Natural killer cell (primary cell): ENCODE measurements at regions not wholly inside any gene's neighbourhood (a gene's known extent, or its start where the extent isn't known, plus 50 kb on each side); places are given as distances from the start of the nearest gene placed in this dataset.

Experiments
- ATAC-seq, 3 donors: fragments of 150-1000 bp in 2 of 3; fragments of 200-7000 bp in 1 of 3; cut with Tn5 transposase; 1 replicate in 1 of 3; 2 replicates in 2 of 3; pipeline ENCODE4 v1.10.0; 2021; ENCODE audit warnings: mild to moderate bottlenecking in 2 of 3, moderate library complexity in 2 of 3
- DNase-seq, 2 donors: peaks; one replicate each; pipeline versions ENCODE4 v3.0.0 to v3.0.0-alpha.2; 2013 to 2021; ENCODE audit warnings: mixed read lengths in 1 of 2
- H3K27ac ChIP-seq: one replicate; pipeline ENCODE4 v1.5.1; 2013; ENCODE audit warnings: mild to moderate bottlenecking, low read length
- H3K27me3 ChIP-seq: one replicate; pipeline ENCODE4 v1.6.1; 2013; ENCODE audit warnings: low read length; ENCODE audit not compliant: control insufficient read depth, insufficient read depth
- H3K36me3 ChIP-seq: one replicate; pipeline ENCODE4 v1.6.1; 2013; ENCODE audit warnings: low read length; ENCODE audit not compliant: control insufficient read depth, insufficient read depth
- H3K4me1 ChIP-seq: one replicate; pipeline ENCODE4 v1.6.1; 2013; ENCODE audit warnings: low read length; ENCODE audit not compliant: control insufficient read depth, insufficient read depth
- H3K4me3 ChIP-seq: one replicate; pipeline ENCODE4 v1.5.1; 2013; ENCODE audit warnings: low read length
- H3K9me3 ChIP-seq: one replicate; pipeline ENCODE4 v1.6.1; 2013; ENCODE audit warnings: low read length; ENCODE audit not compliant: control insufficient read depth, insufficient read depth
- H3K27ac Mint-ChIP-seq, 2 donors: one replicate each; pipeline ENCODE4 v1.8.0; 2022; ENCODE audit warnings: mild to moderate bottlenecking in 2 of 2, mixed read lengths in 2 of 2, moderate library complexity in 1 of 2
- H3K27me3 Mint-ChIP-seq, 2 donors: one replicate each; pipeline ENCODE4 v1.8.0; 2022; ENCODE audit warnings: low read depth in 2 of 2, mixed read lengths in 2 of 2
- H3K36me3 Mint-ChIP-seq: one replicate; pipeline ENCODE4 v1.8.0; 2022; ENCODE audit warnings: mixed read lengths
- H3K4me1 Mint-ChIP-seq, 2 donors: one replicate each; pipeline ENCODE4 v1.8.0; 2022; ENCODE audit warnings: mixed read lengths in 2 of 2
- H3K4me3 Mint-ChIP-seq: one replicate; pipeline ENCODE4 v1.8.0; 2022; ENCODE audit warnings: mild to moderate bottlenecking, moderate library complexity, mixed read lengths
- H3K9me3 Mint-ChIP-seq, 2 donors: one replicate each; pipeline ENCODE4 v1.8.0; 2022; ENCODE audit warnings: mixed read lengths in 2 of 2
- CTCF ChIP-seq: fragments of 200-600 bp; IDR thresholded peaks from one replicate; pipeline ENCODE4 v1.8.0; 2022; ENCODE audit warnings: antibody characterized with exemption
- WGBS: methylation state at CpG from one replicate; pipeline ENCODE4 v1.1.7; 2013; ENCODE audit warnings: missing lambda C conversion rate; ENCODE audit not compliant: insufficient coverage; 5-methylcytosine and 5-hydroxymethylcytosine counted together
- intact Hi-C: fragments of 100-400 bp; cut with micrococcal nuclease; formaldehyde crosslinking; loops from one replicate; pipeline ENCODE4 v1.14.2; 2022

GRCh38 chr15:66849393-66849745 lies 147.3 kb downstream of the SMAD6 start:
- TF ChIP-seq CTCF: no peak
- Mint-ChIP-seq H3K4me1 (peaks cover 12 to 14% of the 10 kb centered on the region in 2 donors), H3K27ac (no peak overlapping the region), H3K36me3 (no peaks in the 10 kb centered on the region), H3K9me3 (no peaks in the 10 kb centered on the region), H3K27me3 (peaks cover 16 to 24% of the 10 kb centered on the region in 2 donors), H3K4me3 (no peak overlapping the region)
- no peaks in the 10 kb centered on the region for H3K9me3 ChIP-seq
- ATAC-seq (no peak), DNase-seq (no peak)
- H3K27ac ChIP-seq: no peak overlapping the region
- WGBS: 100% methylated on average over 3 of the region's 3 CpGs
- intact Hi-C loops: no loop called here
- no peaks in the 10 kb centered on the region for H3K27me3 ChIP-seq
- no peak overlapping the region for H3K4me3 ChIP-seq
- no peaks in the 10 kb centered on the region for H3K36me3 ChIP-seq
- peaks cover 6% of the 10 kb centered on the region for H3K4me1 ChIP-seq

- no peak for TF ChIP-seq CTCF
- 86% methylated on average over 4 of the region's 4 CpGs for WGBS
- DNase-seq: no peak
- Histone ChIP-seq H3K36me3 (no peaks in the 10 kb centered on the region), H3K4me3 (no peak overlapping the region), H3K4me1 (peaks cover 6% of the 10 kb centered on the region), H3K9me3 (no peaks in the 10 kb centered on the region), H3K27ac (no peak overlapping the region), H3K27me3 (no peaks in the 10 kb centered on the region)
- no peak for ATAC-seq
- Mint-ChIP-seq H3K27me3 (peaks cover 15 to 22% of the 10 kb centered on the region in 2 donors), H3K9me3 (no peaks in the 10 kb centered on the region), H3K27ac (no peak overlapping the region), H3K36me3 (no peaks in the 10 kb centered on the region), H3K4me1 (peaks cover 12 to 14% of the 10 kb centered on the region in 2 donors), H3K4me3 (no peak overlapping the region)
- intact Hi-C loops: no loop called here
Observed at GRCh38 chr15:66849746-66850077, 147.7 kb downstream of the SMAD6 start.

- H3K4me1 ChIP-seq: peaks cover 6% of the 10 kb centered on the region
- Mint-ChIP-seq H3K4me1 (peaks cover 12 to 14% of the 10 kb centered on the region in 2 donors), H3K9me3 (no peaks in the 10 kb centered on the region), H3K27me3 (peaks cover 8 to 16% of the 10 kb centered on the region in 2 donors), H3K36me3 (no peaks in the 10 kb centered on the region), H3K27ac (no peak overlapping the region), H3K4me3 (no peak overlapping the region)
- ATAC-seq: no peak
- H3K27ac ChIP-seq: no peak overlapping the region
- no peaks in the 10 kb centered on the region for H3K27me3 ChIP-seq
- H3K36me3 ChIP-seq: no peaks in the 10 kb centered on the region
- no peak for DNase-seq
- WGBS: 91% methylated on average over 25 of the region's 25 CpGs
- H3K9me3 ChIP-seq: no peaks in the 10 kb centered on the region
- H3K4me3 ChIP-seq: no peak overlapping the region
- intact Hi-C loops: no loop called here
- no peak for TF ChIP-seq CTCF
Observed at GRCh38 chr15:66850078-66850991, 148.3 kb downstream of the SMAD6 start.

GRCh38 chr15:66850996-66851310 lies 148.9 kb downstream of the SMAD6 start:
- H3K27me3 Mint-ChIP-seq: peaks cover 5 to 10% of the 10 kb centered on the region in 2 donors
- ATAC-seq (no peak), DNase-seq (no peak)
- 7% methylated on average over 4 of the region's 6 CpGs for WGBS
- no peaks in the 10 kb centered on the region for H3K36me3 Mint-ChIP-seq
- intact Hi-C loops: loop anchor here (1.0 kb wide), 1 partner anchor 248 kb away; no protein-coding TSS in a partner anchor
- no peaks in the 10 kb centered on the region for H3K9me3 Mint-ChIP-seq
- H3K4me1 Mint-ChIP-seq: peaks cover 12 to 14% of the 10 kb centered on the region in 2 donors
- Histone ChIP-seq H3K27ac (no peak overlapping the region), H3K9me3 (no peaks in the 10 kb centered on the region), H3K4me3 (no peak overlapping the region), H3K27me3 (no peaks in the 10 kb centered on the region), H3K4me1 (peaks cover 6% of the 10 kb centered on the region), H3K36me3 (no peaks in the 10 kb centered on the region)
- TF ChIP-seq CTCF: no peak
- H3K27ac Mint-ChIP-seq: no peak overlapping the region
- no peak overlapping the region for H3K4me3 Mint-ChIP-seq
